PFSK-1 (cell line): ENCODE measurements at regions not wholly inside any gene's neighbourhood (a gene's known extent, or its start where the extent isn't known, plus 50 kb on each side); places are given as distances from the start of the nearest gene placed in this dataset.

Experiments
- FOXP2 ChIP-seq: optimal IDR thresholded peaks from 2 replicates; pipeline ENCODE3; 2011; ENCODE audit warnings: borderline replicate concordance, control low read depth, inconsistent platforms; ENCODE audit not compliant: insufficient read depth; ENCODE audit errors: extremely low read length, extremely low read depth
- POLR2AphosphoS5 ChIP-seq: IDR thresholded peaks from 2 replicates; pipeline ENCODE4 v1.6.1; 2012; ENCODE audit warnings: low read depth, mild to moderate bottlenecking, control low read depth, low read length, moderate library complexity
- REST ChIP-seq, 2 experiments: IDR thresholded peaks; 2 replicates each; pipeline versions ENCODE4 v1.6.1 to v1.8.0; 2011 to 2012; ENCODE audit warnings: low read depth in 2 of 2, low read length in 2 of 2, control low read depth in 1 of 2, inconsistent platforms in 1 of 2, mild to moderate bottlenecking in 1 of 2, moderate library complexity in 1 of 2; ENCODE audit not compliant: insufficient read depth in 1 of 2
- SIN3A ChIP-seq: IDR thresholded peaks from 2 replicates; pipeline ENCODE4 v1.6.1; 2012; ENCODE audit warnings: mild to moderate bottlenecking, low read length, moderate library complexity, borderline replicate concordance; ENCODE audit not compliant: insufficient read depth
- TAF1 ChIP-seq: IDR thresholded peaks from 2 replicates; pipeline ENCODE4 v1.6.1; 2012; ENCODE audit warnings: low read length, control low read depth, borderline replicate concordance; ENCODE audit not compliant: insufficient read depth

DNA sequence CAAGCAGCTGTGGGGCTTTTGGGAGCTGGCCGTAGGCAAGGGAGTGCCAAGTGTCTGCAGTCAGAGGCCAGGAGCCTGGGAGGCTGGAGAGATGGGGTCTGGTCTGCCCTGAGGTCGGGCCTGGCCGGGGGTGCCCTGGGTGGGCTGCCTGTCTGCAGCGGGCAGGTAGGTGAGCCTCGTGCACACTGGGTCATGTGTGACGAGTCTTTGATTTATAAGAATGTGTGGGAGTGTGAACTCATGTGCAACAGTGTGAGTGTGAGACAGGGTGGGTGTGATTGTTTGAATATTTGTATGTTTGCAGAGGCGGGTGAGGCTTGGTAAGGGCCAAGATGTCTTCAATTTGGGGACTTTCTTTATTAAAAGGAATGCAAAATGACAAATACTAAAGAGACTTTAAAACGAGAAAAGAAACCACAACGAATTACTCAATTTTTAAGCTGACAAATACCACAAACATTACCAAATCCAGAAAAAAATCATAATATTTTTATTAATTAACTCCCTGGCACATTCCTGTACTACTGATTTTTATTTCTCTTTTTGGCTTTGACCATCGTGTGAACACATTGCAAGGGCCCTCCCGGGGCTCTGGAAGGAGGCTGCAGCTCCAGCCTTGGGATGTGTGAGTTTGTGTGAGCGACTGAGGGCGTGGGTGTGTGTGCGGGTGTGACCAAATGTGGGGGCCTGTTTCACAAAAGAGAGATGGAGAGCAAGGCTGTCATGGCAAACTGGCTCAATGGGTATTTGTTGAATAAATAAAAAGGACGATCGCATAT is 110.3 kb upstream of the WNT4 start:
- TF ChIP-seq TAF1 (no peak), FOXP2 (no peak), REST (IDR thresholded peaks at IDR 0.05; ENCODE audit: insufficient read depth in 1 of 2, low read depth in 2 of 2, low read length in 2 of 2) (no peak), SIN3A (no peak)

GRCh38 chr1:22254756-22255155 is 111.9 kb upstream of the WNT4 start:
- TF ChIP-seq POLR2AphosphoS5 (no peak), REST (IDR thresholded peaks at IDR 0.05; ENCODE audit: insufficient read depth in 1 of 2, low read depth in 2 of 2, low read length in 2 of 2) (no peak), TAF1 (no peak), FOXP2 (no peak), SIN3A (no peak)

DNA sequence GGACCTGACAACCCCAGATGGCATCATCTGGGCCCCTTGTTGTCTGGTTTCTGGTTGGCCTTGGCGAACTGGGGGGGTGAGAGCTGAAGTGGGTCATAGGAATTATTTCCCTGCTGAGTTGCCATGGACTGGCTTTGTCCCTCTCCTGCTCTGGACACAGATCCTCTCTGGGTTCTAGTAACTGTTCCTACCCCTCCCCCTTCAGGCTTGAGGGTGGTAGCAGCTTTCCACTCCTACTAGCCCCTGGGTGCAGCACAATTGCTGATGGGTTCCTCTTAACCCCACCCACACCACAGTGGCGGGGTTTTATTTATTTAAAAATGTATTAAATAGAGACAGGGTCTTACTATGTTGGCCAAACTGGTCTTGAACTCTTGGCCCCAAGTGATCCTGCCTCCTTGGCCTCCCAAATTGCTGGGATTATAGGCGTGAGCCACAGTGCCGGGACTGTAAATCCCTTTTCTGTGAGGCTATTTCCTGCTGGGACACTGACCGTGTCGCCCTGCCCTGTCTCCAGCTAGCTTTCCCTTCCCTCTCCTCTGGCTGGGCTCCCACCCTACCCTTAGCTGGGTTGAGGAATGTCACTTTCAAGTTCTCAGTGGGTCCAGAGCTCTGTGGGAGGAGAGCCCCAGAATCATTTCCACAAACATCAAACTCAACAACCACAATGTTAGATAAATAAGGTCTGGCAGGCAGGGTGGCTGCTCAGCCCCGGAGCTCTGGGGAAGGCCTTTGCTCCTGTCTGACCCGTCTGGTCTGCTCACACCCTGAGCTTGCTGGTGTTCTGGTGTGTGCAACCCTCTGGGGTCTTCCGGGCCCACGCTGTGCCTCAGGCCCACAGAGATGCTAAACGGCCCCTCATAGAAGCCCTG is 112.7 kb upstream of the WNT4 start:
- no peak for TF ChIP-seq SIN3A
- TF ChIP-seq POLR2AphosphoS5 = no peak
- no peak for TF ChIP-seq REST (IDR thresholded peaks at IDR 0.05; ENCODE audit: insufficient read depth in 1 of 2, low read depth in 2 of 2, low read length in 2 of 2)
- TF ChIP-seq FOXP2 = no peak
- TF ChIP-seq TAF1 = no peak

DNA sequence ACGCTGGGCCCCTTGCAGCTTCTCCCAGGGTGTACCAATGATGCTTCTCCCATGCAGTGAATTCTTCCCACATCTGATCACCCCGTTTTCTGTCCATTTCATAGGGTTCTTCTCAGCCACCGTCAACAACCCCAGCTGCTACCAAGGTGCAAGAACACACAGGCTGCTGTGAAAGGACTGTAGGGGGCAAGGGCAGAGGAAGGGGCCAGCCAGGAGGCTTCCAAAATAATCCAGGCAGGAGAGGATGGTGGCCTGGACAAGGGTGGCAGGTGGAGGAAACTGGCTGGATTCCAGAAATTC is 113.3 kb upstream of the WNT4 start:
- TF ChIP-seq REST (IDR thresholded peaks at IDR 0.05; ENCODE audit: insufficient read depth in 1 of 2, low read depth in 2 of 2, low read length in 2 of 2) (no peak), TAF1 (no peak), FOXP2 (no peak), POLR2AphosphoS5 (no peak), SIN3A (no peak)
